Lung (tissue), 11 donors: ENCODE measurements at regions not wholly inside any gene's neighbourhood (a gene's known extent, or its start where the extent isn't known, plus 50 kb on each side); places are given as distances from the start of the nearest gene placed in this dataset.
A peak's percentile ranks its signal among the peaks of the same experiment; 100 is the strongest.
"Not testable (repeated sequence)": the region's sequence is repeated elsewhere in the genome, so short reads cannot be mapped to it uniquely, and the experiment has no call there.

ENCODE experiments used
- ATAC-seq: fragments of 200-7000 bp; cut with Tn5 transposase; one replicate; pipeline ENCODE4 v1.9.1; 2020; ENCODE audit warnings: moderate number of reproducible peaks; ENCODE audit not compliant: insufficient read depth, low FRiP score
- DNase-seq, 3 donors: peaks; one replicate each; pipeline ENCODE4 v3.0.0-alpha.2; 2013 to 2017
- H3K27ac ChIP-seq, 2 donors: one replicate each; pipeline ENCODE4 v1.5.1; 2013; ENCODE audit warnings: mild to moderate bottlenecking in 2 of 2, moderate library complexity in 2 of 2, control low read depth in 1 of 2, inconsistent platforms in 1 of 2, low read depth in 1 of 2, low read length in 1 of 2
- H3K27me3 ChIP-seq, 3 donors: one replicate each; pipeline ENCODE4 v1.5.1; 2013; ENCODE audit warnings: low read length in 2 of 3; ENCODE audit not compliant: control insufficient read depth in 3 of 3, insufficient read depth in 3 of 3
- H3K36me3 ChIP-seq, 4 donors: one replicate each; pipeline ENCODE4 v1.5.1; 2013; ENCODE audit warnings: low read length in 4 of 4, mild to moderate bottlenecking in 1 of 4, moderate library complexity in 1 of 4; ENCODE audit not compliant: control insufficient read depth in 4 of 4, insufficient read depth in 4 of 4
- H3K4me1 ChIP-seq, 5 donors: one replicate each; pipeline ENCODE4 v1.5.1; 2013; ENCODE audit warnings: low read length in 5 of 5, mild to moderate bottlenecking in 2 of 5, moderate library complexity in 1 of 5; ENCODE audit not compliant: control insufficient read depth in 5 of 5, insufficient read depth in 5 of 5
- H3K4me3 ChIP-seq: one replicate; pipeline ENCODE4 v1.5.1; 2013; ENCODE audit warnings: mild to moderate bottlenecking, control low read depth, moderate library complexity
- H3K9ac ChIP-seq, 2 donors: one replicate each; pipeline ENCODE4 v1.5.1; 2013; ENCODE audit warnings: low read length in 2 of 2, control low read depth in 1 of 2; ENCODE audit not compliant: insufficient read depth in 1 of 2
- H3K9me3 ChIP-seq, 4 donors: one replicate each; pipeline ENCODE4 v1.5.1; 2013; ENCODE audit warnings: low read length in 3 of 4, mild to moderate bottlenecking in 1 of 4, moderate library complexity in 1 of 4; ENCODE audit not compliant: control insufficient read depth in 4 of 4, insufficient read depth in 3 of 4
- CTCF ChIP-seq: IDR thresholded peaks from 2 replicates; pipeline ENCODE4 v1.5.1; 2012; ENCODE audit warnings: mild to moderate bottlenecking; ENCODE audit errors: control extremely low read depth, extremely low read depth
- WGBS, 2 donors: extraction: QIAGEN DNeasy Blood & Tissue Kit; methylation state at CpG; one replicate each; pipeline ENCODE4 v1.1.7; 2013; 5-methylcytosine and 5-hydroxymethylcytosine counted together
- donor health status: control.
- donor health status: control.
- donor health status: Bipolar disorder and iron deficiency.
- donor health status: healthy.
- donor health status: DM: yes; HTN: yes; CAD: no.

- Histone ChIP-seq H3K4me1 (peaks cover 0 to 20% (median 0%) of the 10 kb centered on the region in 5 donors), H3K4me3 (no peak overlapping the region), H3K9ac (no peak overlapping the region), H3K27ac (no peak overlapping the region), H3K36me3 (no peaks in the 10 kb centered on the region), H3K27me3 (no peaks in the 10 kb centered on the region), H3K9me3 (no peaks in the 10 kb centered on the region)
- no peak for TF ChIP-seq CTCF
- ATAC-seq = no peak
- 69 to 84% methylated on average over 60 to 61 of the region's 61 CpGs for WGBS, 2 donors
- DNase-seq = no peak
Measured at GRCh38 chr3:75395580-75396315, 268.4 kb upstream of the FRG2C start.

- TF ChIP-seq CTCF = no peak
- 62 to 66% methylated on average over 19 to 29 of the region's 29 CpGs for WGBS, 2 donors
- DNase-seq (no peak), ATAC-seq (no peak)
- Histone ChIP-seq H3K36me3 (no peaks in the 10 kb centered on the region), H3K4me1 (peaks cover 0 to 20% (median 0%) of the 10 kb centered on the region in 5 donors), H3K27me3 (no peaks in the 10 kb centered on the region), H3K4me3 (no peak overlapping the region), H3K9me3 (no peaks in the 10 kb centered on the region), H3K9ac (no peak overlapping the region), H3K27ac (no peak overlapping the region)
Measured at GRCh38 chr3:75396316-75396802, 267.8 kb upstream of the FRG2C start.

- H3K9ac ChIP-seq, H3K9me3 ChIP-seq, H3K36me3 ChIP-seq, H3K27ac ChIP-seq, DNase-seq, H3K4me3 ChIP-seq, ATAC-seq, H3K27me3 ChIP-seq: not testable (repeated sequence)
- H3K4me1 ChIP-seq = peaks cover 0 to 18% (median 0%) of the 10 kb centered on the region in 5 donors
- WGBS, 2 donors = 94 to 97% methylated on average over 20 of the region's 20 CpGs
Measured at GRCh38 chr3:75397486-75397885, 266.6 kb upstream of the FRG2C start.

GRCh38 chr3:75422101-75422945, 241.8 kb upstream of the FRG2C start:
- not testable (repeated sequence) for H3K4me1 ChIP-seq, H3K27ac ChIP-seq, H3K4me3 ChIP-seq, ATAC-seq, H3K9ac ChIP-seq, H3K9me3 ChIP-seq, DNase-seq, H3K27me3 ChIP-seq
- H3K36me3 ChIP-seq = peaks cover 0 to 15% (median under 1%) of the 10 kb centered on the region in 4 donors
- WGBS, 2 donors = 48 to 52% methylated on average over 18 of the region's 18 CpGs
- peak; percentile 47 for TF ChIP-seq CTCF

- 91 to 96% methylated on average over 11 of the region's 11 CpGs for WGBS, 2 donors
- H3K36me3 ChIP-seq = peaks cover 0 to 22% (median 2%) of the 10 kb centered on the region in 4 donors
- H3K4me1 ChIP-seq, H3K4me3 ChIP-seq, H3K9me3 ChIP-seq, ATAC-seq, H3K27ac ChIP-seq, H3K9ac ChIP-seq, H3K27me3 ChIP-seq, DNase-seq: not testable (repeated sequence)
Measured at GRCh38 chr3:75425379-75425778, 238.7 kb upstream of the FRG2C start.
